GM12875 (cell line): ENCODE measurements at regions not wholly inside any gene's neighbourhood (a gene's known extent, or its start where the extent isn't known, plus 50 kb on each side); places are given as distances from the start of the nearest gene placed in this dataset.

Experiments used
- H3K4me3 ChIP-seq: one replicate; pipeline ENCODE4 v1.5.1; 2011; ENCODE audit warnings: low read depth, low read length, control low read depth
- TF ChIP-seq, protein P1 (sequence below): IDR thresholded peaks from 2 replicates; pipeline ENCODE4 v1.5.1; 2011; ENCODE audit warnings: low read depth, mild to moderate bottlenecking, control low read depth, inconsistent platforms, low read length, moderate library complexity, borderline replicate concordance; ENCODE audit not compliant: insufficient read depth

DNA sequence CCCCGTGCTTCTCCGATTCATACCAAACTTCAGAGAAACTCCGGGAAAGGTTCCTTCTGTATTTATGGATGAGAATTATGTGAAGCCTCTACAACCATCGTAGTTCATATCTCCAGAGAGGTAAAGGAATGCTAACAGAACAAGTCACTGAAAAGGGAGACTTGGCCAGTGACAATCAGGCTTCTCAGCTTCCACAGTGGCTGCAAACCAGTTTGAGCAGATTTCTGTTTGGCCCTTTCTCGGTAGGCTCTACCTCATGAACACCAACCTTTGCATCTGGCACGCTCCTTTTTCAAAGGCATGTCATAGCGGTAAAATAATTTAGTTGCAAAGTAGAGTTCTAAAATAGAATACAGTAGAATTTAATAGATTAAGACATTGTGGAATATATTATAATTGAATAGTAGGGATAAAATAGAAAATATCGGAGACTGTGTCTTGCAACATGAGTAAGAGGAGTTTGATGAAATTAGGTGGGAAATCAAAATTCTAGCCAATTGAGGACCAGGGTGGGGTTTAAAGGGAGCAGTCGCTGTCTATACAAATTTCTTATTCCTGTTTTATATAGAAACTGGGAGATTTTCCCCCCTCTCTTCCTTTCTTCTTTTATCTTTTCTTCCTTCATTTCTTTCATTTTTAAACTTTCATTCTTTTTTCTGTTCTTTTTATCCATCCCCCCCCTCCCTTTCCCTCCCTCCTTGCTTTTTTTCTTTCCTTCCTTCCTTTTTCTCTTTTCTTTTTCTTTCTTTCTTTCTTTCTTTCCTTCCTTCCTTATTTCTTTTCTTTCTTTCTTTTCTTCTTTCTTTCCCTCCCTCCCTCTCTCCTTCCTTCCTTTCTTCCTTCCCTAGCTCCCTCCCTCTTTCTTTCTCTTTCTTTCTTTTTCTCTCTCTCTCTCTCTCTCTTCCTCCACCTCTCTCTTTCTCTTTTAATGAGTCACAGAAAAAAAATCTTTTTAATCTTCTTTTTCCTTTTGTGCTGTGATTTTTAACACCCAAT lies 161.5 kb upstream of the KLF6 start:
- no peak overlapping the region for H3K4me3 ChIP-seq
- TF ChIP-seq, protein P1, sequence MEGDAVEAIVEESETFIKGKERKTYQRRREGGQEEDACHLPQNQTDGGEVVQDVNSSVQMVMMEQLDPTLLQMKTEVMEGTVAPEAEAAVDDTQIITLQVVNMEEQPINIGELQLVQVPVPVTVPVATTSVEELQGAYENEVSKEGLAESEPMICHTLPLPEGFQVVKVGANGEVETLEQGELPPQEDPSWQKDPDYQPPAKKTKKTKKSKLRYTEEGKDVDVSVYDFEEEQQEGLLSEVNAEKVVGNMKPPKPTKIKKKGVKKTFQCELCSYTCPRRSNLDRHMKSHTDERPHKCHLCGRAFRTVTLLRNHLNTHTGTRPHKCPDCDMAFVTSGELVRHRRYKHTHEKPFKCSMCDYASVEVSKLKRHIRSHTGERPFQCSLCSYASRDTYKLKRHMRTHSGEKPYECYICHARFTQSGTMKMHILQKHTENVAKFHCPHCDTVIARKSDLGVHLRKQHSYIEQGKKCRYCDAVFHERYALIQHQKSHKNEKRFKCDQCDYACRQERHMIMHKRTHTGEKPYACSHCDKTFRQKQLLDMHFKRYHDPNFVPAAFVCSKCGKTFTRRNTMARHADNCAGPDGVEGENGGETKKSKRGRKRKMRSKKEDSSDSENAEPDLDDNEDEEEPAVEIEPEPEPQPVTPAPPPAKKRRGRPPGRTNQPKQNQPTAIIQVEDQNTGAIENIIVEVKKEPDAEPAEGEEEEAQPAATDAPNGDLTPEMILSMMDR = no peak

DNA sequence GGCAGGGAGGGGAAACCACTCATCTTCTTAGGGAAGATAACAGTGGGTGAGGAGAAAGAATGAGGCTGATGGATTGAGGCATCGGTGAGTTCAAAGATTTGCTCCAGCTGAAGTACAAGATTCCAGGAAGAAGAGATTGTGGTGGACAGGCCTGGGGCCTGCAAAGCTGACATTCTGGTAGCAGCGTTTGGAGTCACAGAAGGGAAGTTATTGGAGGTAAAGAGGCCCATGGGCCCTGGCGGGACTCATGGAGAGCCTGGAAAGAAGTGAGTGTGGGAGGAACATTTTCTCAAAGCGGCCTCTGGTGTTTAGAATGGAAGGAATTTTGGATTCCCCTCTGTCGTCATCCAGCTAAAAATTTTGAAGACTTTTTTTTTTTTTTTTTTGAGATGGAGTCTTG lies 160.0 kb upstream of the KLF6 start:
- TF ChIP-seq, protein P1 = no peak
- no peak overlapping the region for H3K4me3 ChIP-seq

DNA sequence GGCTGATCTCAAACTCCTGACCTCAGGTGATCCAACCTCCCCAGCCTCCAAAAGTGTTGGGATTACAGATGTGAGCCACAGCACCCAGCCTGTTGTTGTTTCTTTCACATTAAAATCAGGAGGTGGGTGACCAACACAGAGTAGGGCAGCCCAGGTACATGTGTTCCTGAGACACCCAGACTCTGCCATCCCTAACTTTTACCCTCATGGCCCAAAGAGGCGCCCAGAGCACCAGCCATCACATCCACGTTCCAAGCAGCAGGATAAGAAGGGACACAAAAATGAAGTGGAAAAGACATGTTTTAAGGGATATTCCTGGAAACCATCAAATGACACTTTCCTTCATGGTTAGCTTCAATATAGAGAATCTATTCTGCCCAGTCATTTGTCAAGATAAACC lies 159.6 kb upstream of the KLF6 start:
- no peak overlapping the region for H3K4me3 ChIP-seq
- TF ChIP-seq, protein P1 = no peak

DNA sequence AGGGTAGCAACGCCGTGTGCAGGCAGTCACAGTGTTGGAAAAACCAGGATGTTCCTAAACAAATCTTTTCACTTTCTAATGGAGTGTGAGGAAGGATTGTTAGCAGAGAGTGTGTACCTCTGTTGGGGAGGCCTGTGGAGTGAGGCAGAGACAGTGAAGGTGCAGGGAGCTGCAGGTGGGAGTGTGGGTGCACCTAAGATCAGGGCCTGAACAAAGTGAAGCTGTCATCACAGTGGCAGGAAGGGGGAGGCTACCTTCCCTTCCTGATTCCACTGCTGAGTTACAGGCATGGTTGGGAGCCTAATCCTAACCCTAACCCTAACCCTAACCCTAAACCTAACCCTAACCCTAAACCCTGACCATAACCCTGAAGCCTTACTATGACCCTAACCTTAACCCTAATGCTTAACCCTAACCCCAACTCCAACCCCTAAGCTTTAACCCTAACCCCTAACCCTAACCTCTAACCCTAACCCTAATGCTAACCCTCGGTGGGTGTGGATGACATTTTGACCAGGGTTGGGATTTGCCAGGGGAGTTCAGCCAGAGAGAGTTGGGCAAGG lies 158.8 kb upstream of the KLF6 start:
- no peak overlapping the region for H3K4me3 ChIP-seq

DNA sequence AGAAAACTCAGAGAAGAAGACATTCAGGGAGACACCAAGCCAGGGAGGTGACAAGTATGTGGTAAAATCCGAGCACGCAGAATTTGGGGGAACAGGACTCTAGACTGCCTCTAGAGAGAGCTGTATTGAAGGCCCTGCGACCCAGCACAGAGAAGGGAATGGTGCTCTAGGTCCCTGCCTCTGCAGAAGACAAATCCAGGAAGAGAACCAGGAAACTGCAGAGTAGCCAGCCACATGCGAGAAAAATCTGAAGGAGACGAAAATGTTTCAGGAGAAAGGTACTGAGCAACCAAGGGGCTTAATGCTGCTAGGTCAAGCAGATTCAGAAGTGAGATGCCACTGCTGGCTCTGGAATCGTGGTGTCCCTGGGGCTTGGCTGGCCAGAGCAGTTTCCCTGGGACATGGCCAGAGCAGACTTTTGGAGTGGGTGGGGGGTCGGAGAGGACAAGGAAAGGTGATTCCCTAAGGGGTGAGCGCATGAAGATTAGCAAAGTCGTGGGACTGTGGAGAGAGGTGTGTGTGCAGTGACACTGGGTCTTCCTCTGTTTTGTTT lies 158.0 kb upstream of the KLF6 start:
- TF ChIP-seq, protein P1 = no peak
- no peak overlapping the region for H3K4me3 ChIP-seq

More for the DNA sequence above, 158.8 kb upstream of the KLF6 start:
- TF ChIP-seq, protein P1 = no peak

DNA sequence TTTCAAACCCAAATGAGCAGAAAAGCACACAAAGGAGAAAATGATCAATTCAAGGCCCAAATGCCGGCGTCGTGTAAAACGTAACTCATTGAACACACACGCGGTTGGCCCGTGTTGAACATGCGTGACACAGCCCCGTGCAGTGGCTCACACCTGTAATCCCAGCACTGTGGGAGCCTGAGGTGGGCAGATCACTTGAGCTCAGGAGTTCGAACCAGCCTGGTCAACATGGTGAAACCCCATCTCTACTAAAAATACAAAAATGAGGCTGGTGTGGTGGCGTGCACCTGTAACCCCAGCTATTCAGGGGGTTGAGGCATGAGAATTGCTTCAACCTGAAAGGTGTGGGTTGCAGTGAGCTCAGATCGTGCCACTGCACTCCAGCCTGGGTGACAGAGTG lies 156.7 kb upstream of the KLF6 start:
- no peak overlapping the region for H3K4me3 ChIP-seq
- TF ChIP-seq, protein P1 = no peak
